ENCODE measurements at regions not wholly inside any gene's neighbourhood (a gene's known extent, or its start where the extent isn't known, plus 50 kb on each side); places are given as distances from the start of the nearest gene placed in this dataset.
"Not testable (repeated sequence)": the region's sequence is repeated elsewhere in the genome, so short reads cannot be mapped to it uniquely, and the experiment has no call there.

- no peak for TF ChIP-seq CTCF (IDR thresholded peaks at IDR 0.05; ENCODE audit: insufficient read depth, low read length, poor library complexity, severe bottlenecking)
- H3K4me3 ChIP-seq (ENCODE audit: low read depth, low read length): no peak overlapping the region
- H3K27me3 ChIP-seq (ENCODE audit: control insufficient read depth, insufficient read depth, low read length): no peaks in the 10 kb centered on the region
- DNase-seq (ENCODE audit: low read depth): no peak
- no peaks in the 10 kb centered on the region for H3K36me3 ChIP-seq (ENCODE audit: control insufficient read depth, insufficient read depth, low read length)
These were observed 322.5 kb upstream of the FAM78B start for GRCh38 chr1:166489356-166489669.

- no peak overlapping the region for H3K4me3 ChIP-seq (ENCODE audit: low read depth, low read length)
- no peaks in the 10 kb centered on the region for H3K36me3 ChIP-seq (ENCODE audit: control insufficient read depth, insufficient read depth, low read length)
- no peaks in the 10 kb centered on the region for H3K27me3 ChIP-seq (ENCODE audit: control insufficient read depth, insufficient read depth, low read length)
- TF ChIP-seq CTCF (IDR thresholded peaks at IDR 0.05; ENCODE audit: insufficient read depth, low read length, poor library complexity, severe bottlenecking): no peak
- DNase-seq (ENCODE audit: low read depth): no peak
These were observed 323.1 kb upstream of the FAM78B start for GRCh38 chr1:166489670-166490436.

- no peak for TF ChIP-seq CTCF (IDR thresholded peaks at IDR 0.05; ENCODE audit: insufficient read depth, low read length, poor library complexity, severe bottlenecking)
- Histone ChIP-seq H3K36me3 (ENCODE audit: control insufficient read depth, insufficient read depth, low read length) (no peaks in the 10 kb centered on the region), H3K4me3 (ENCODE audit: low read depth, low read length) (no peak overlapping the region), H3K27me3 (ENCODE audit: control insufficient read depth, insufficient read depth, low read length) (no peaks in the 10 kb centered on the region)
- DNase-seq (ENCODE audit: low read depth): no peak
These were observed 323.7 kb upstream of the FAM78B start for GRCh38 chr1:166490437-166490991.

GRCh38 chr1:166493765-166494164, 327.0 kb upstream of the FAM78B start:
- not testable (repeated sequence) for H3K4me3 ChIP-seq (ENCODE audit: low read depth, low read length); H3K36me3 ChIP-seq (ENCODE audit: control insufficient read depth, insufficient read depth, low read length); H3K27me3 ChIP-seq (ENCODE audit: control insufficient read depth, insufficient read depth, low read length); DNase-seq (ENCODE audit: low read depth)

GRCh38 chr1:166507347-166507746, 331.9 kb upstream of the POGK start:
- H3K27me3 ChIP-seq (ENCODE audit: control insufficient read depth, insufficient read depth, low read length): no peaks in the 10 kb centered on the region
- no peak for DNase-seq (ENCODE audit: low read depth)
- TF ChIP-seq CTCF (IDR thresholded peaks at IDR 0.05; ENCODE audit: insufficient read depth, low read length, poor library complexity, severe bottlenecking): no peak
- no peaks in the 10 kb centered on the region for H3K36me3 ChIP-seq (ENCODE audit: control insufficient read depth, insufficient read depth, low read length)
- no peak overlapping the region for H3K4me3 ChIP-seq (ENCODE audit: low read depth, low read length)

- H3K27me3 ChIP-seq (ENCODE audit: control insufficient read depth, insufficient read depth, low read length): no peaks in the 10 kb centered on the region
- DNase-seq (ENCODE audit: low read depth): no peak
- no peaks in the 10 kb centered on the region for H3K36me3 ChIP-seq (ENCODE audit: control insufficient read depth, insufficient read depth, low read length)
- TF ChIP-seq CTCF (IDR thresholded peaks at IDR 0.05; ENCODE audit: insufficient read depth, low read length, poor library complexity, severe bottlenecking): no peak
- H3K4me3 ChIP-seq (ENCODE audit: low read depth, low read length): no peak overlapping the region
These were observed 327.5 kb upstream of the POGK start for GRCh38 chr1:166511761-166512160.
